ENCODE measurements at regions not wholly inside any gene's neighbourhood (a gene's known extent, or its start where the extent isn't known, plus 50 kb on each side); places are given as distances from the start of the nearest gene placed in this dataset.

DNA sequence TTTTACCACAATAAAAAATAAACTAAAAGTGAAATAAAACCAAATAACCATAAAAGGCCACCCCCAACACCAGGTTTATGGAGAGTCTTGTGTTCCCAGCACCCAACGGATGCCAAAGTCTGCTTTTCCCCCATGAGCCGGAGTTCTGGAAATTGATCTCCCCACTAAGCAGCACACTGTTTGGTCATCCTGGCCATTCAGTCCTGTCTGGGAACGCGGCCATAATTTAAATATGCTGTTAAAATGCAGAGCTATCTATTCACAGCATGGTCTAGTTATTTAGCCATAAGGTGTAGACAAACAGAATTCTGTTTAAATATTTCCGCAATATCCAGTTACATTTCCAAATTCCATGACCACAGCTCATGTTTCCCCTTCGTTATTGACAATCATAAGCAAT, 129.6 kb upstream of the TBL1X start:
- H3K4me1 ChIP-seq (replicated peaks in 1 of 4; ENCODE audit: control insufficient read depth in 3 of 4, insufficient read depth in 4 of 4, low read length in 3 of 4): no peaks in the 10 kb centered on the region
- H2BK120ac ChIP-seq (replicated peaks; ENCODE audit: low read depth, low read length): no peak overlapping the region
- no peak overlapping the region for H3K23ac ChIP-seq (ENCODE audit: insufficient read length)
- H3K79me1 ChIP-seq (ENCODE audit: low read depth, low read length): no peaks in the 10 kb centered on the region
- no peak overlapping the region for H3K56ac ChIP-seq (replicated peaks; ENCODE audit: insufficient read length, low read depth, low read length)
- FAIRE-seq (no peak), DNase-seq (ENCODE audit: low read depth in 1 of 2, low spot score in 2 of 2) (no peak)
- no peak overlapping the region for H2BK5ac ChIP-seq (ENCODE audit: low read depth, low read length)
- no peak overlapping the region for H4K5ac ChIP-seq (ENCODE audit: insufficient read length, low read depth, low read length)
- POLR2A ChIA-PET (ENCODE audit: partially characterized antibody): no interaction called here
- H4K20me1 ChIP-seq (replicated peaks in 1 of 2; ENCODE audit: control insufficient read depth in 1 of 2, insufficient read depth in 2 of 2, low read length in 2 of 2): no peaks in the 10 kb centered on the region
- H3K18ac ChIP-seq (ENCODE audit: extremely low read depth, low read length): no peak overlapping the region
- H3K23me2 ChIP-seq (ENCODE audit: low read depth, low read length): no peaks in the 10 kb centered on the region
- CTCF ChIA-PET (ENCODE audit: partially characterized antibody): interaction anchor here (2.1 kb wide), 1 partner anchor 22 kb away, joined by 7 read pairs; no protein-coding TSS in a partner anchor
- H2BK12ac ChIP-seq (ENCODE audit: low read depth, low read length): no peak overlapping the region
- H3K4ac ChIP-seq (replicated peaks; ENCODE audit: insufficient read length, low read depth, low read length): no peak overlapping the region
- H3K9me3 ChIP-seq (ENCODE audit: insufficient read depth in 2 of 2, low read depth in 1 of 2, low read length in 1 of 2): no peaks in the 10 kb centered on the region
- H2AK5ac ChIP-seq (ENCODE audit: low read depth, low read length): no peak overlapping the region
- H4K91ac ChIP-seq (replicated peaks; ENCODE audit: insufficient read length, low read length): no peak overlapping the region
- no peak overlapping the region for H2BK20ac ChIP-seq (ENCODE audit: low read length)
- H3K4me2 ChIP-seq (ENCODE audit: insufficient read depth in 1 of 2, low read depth in 2 of 2, low read length in 2 of 2): no peak overlapping the region
- no peak overlapping the region for H3K27ac ChIP-seq (ENCODE audit: low read depth, low read length)
- H3K79me2 ChIP-seq (ENCODE audit: control insufficient read depth in 1 of 2, insufficient read depth in 2 of 2, low read length in 2 of 2): no peaks in the 10 kb centered on the region
- no peak overlapping the region for H4K8ac ChIP-seq (ENCODE audit: extremely low read depth, insufficient read depth, low read length)
- WGBS, 2 experiments (ENCODE audit: extremely low coverage in 1 of 2, insufficient coverage in 1 of 2, insufficient read length in 1 of 2, insufficient replicate concordance in 2 of 2, low coverage in 1 of 2, low lambda C conversion rate in 2 of 2, missing lambda C conversion rate in 1 of 2): 86% methylated on average over 4 of the region's 6 CpGs; no CpG with 5 or more reads in 1 of the 2 experiments
- H2BK15ac ChIP-seq (ENCODE audit: low read length): no peak overlapping the region
- H3K36me3 ChIP-seq (ENCODE audit: control insufficient read depth in 2 of 4, insufficient read depth in 4 of 4, low read length in 3 of 4): no peaks in the 10 kb centered on the region
- H3K4me3 ChIP-seq (ENCODE audit: extremely low read depth in 1 of 4, insufficient read depth in 2 of 4, low read depth in 3 of 4, low read length in 4 of 4): no peak overlapping the region
- H3K27me3 ChIP-seq (replicated peaks in 1 of 4; ENCODE audit: control insufficient read depth in 3 of 4, extremely low read depth in 1 of 4, insufficient read depth in 3 of 4, low read length in 3 of 4): no peaks in the 10 kb centered on the region
- no peak overlapping the region for H3K9ac ChIP-seq (replicated peaks in 1 of 4; ENCODE audit: extremely low read depth in 1 of 4, low read depth in 3 of 4, low read length in 3 of 4)
- no peak overlapping the region for H2AFZ ChIP-seq (ENCODE audit: low read length)
- no peak overlapping the region for H3K14ac ChIP-seq (ENCODE audit: insufficient read length)
- no peak for TF ChIP-seq SIRT6 (IDR thresholded peaks at IDR 0.05; ENCODE audit: low read length)
- no peak for TF ChIP-seq EGR1 (IDR thresholded peaks at IDR 0.05; ENCODE audit: borderline replicate concordance, low read depth, low read length)
- no peak for TF ChIP-seq KDM4A (IDR thresholded peaks at IDR 0.05; ENCODE audit: low read depth, low read length, severe bottlenecking)
- TF ChIP-seq HDAC2 (IDR thresholded peaks at IDR 0.05; ENCODE audit: borderline replicate concordance in 1 of 2, low read depth in 2 of 2, low read length in 2 of 2): no peak
- no peak for TF ChIP-seq KDM5A (IDR thresholded peaks at IDR 0.05; ENCODE audit: low read length)
- TF ChIP-seq GTF2F1 (IDR thresholded peaks at IDR 0.05; ENCODE audit: borderline replicate concordance, low read depth, low read length): no peak
- no peak for TF ChIP-seq CHD2 (IDR thresholded peaks at IDR 0.05; ENCODE audit: low read length)
- no peak for TF ChIP-seq RXRA (IDR thresholded peaks at IDR 0.05; ENCODE audit: insufficient read depth, low read depth, low read length)
- TF ChIP-seq CEBPB (IDR thresholded peaks at IDR 0.05; ENCODE audit: low read depth, low read length): no peak
- no peak for TF ChIP-seq EP300 (IDR thresholded peaks at IDR 0.05; ENCODE audit: borderline replicate concordance in 1 of 2, low read depth in 2 of 2, low read length in 2 of 2)
- TF ChIP-seq POLR2AphosphoS5 (IDR thresholded peaks at IDR 0.05; ENCODE audit: low read depth, low read length): no peak
- no peak for TF ChIP-seq ZNF274 (IDR thresholded peaks at IDR 0.05; ENCODE audit: borderline replicate concordance, extremely low read depth, low read length)
- TF ChIP-seq, protein P1, sequence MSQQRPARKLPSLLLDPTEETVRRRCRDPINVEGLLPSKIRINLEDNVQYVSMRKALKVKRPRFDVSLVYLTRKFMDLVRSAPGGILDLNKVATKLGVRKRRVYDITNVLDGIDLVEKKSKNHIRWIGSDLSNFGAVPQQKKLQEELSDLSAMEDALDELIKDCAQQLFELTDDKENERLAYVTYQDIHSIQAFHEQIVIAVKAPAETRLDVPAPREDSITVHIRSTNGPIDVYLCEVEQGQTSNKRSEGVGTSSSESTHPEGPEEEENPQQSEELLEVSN (IDR thresholded peaks at IDR 0.05): no peak
- TF ChIP-seq TCF12 (IDR thresholded peaks at IDR 0.05; ENCODE audit: low read depth, low read length): no peak
- TF ChIP-seq CBX5 (IDR thresholded peaks at IDR 0.05; ENCODE audit: low read depth, low read length): no peak
